ENCODE measurements at regions not wholly inside any gene's neighbourhood (a gene's known extent, or its start where the extent isn't known, plus 50 kb on each side); places are given as distances from the start of the nearest gene placed in this dataset.

DNA sequence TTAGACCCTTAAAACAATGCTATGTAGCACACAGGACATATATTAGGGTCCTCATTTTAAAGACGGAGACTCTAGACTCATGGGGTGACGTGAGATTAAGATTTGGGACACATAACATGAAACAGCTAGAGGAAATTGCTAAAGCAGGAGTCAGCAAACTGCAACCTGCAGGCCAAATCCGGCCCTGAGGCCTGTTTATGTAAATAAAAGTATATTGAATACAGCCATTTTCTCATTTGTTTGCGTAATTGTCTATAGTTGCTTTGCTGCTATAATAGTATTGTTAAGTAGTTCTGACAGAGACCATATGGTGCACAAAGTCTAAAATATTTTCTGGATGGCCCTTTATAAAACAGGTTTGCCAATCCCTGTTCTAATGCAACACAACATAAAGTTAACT lies 115.5 kb downstream of the TMCO5A start:
- no peaks in the 10 kb centered on the region for H3K9me3 ChIP-seq (ENCODE audit: control insufficient read depth, low read depth, low read length)
- no peaks in the 10 kb centered on the region for H3K36me3 ChIP-seq (ENCODE audit: control insufficient read depth, low read depth, low read length)
- no peaks in the 10 kb centered on the region for H3K4me1 ChIP-seq (ENCODE audit: control insufficient read depth, low read depth, low read length)
- H3K27me3 ChIP-seq (ENCODE audit: control insufficient read depth, insufficient read depth, low read length): no peaks in the 10 kb centered on the region
- no peak overlapping the region for H3K4me3 ChIP-seq (ENCODE audit: low read length)
- H3K9ac ChIP-seq (ENCODE audit: low read length): no peak overlapping the region
- H3K27ac ChIP-seq (ENCODE audit: low read length): no peak overlapping the region

DNA sequence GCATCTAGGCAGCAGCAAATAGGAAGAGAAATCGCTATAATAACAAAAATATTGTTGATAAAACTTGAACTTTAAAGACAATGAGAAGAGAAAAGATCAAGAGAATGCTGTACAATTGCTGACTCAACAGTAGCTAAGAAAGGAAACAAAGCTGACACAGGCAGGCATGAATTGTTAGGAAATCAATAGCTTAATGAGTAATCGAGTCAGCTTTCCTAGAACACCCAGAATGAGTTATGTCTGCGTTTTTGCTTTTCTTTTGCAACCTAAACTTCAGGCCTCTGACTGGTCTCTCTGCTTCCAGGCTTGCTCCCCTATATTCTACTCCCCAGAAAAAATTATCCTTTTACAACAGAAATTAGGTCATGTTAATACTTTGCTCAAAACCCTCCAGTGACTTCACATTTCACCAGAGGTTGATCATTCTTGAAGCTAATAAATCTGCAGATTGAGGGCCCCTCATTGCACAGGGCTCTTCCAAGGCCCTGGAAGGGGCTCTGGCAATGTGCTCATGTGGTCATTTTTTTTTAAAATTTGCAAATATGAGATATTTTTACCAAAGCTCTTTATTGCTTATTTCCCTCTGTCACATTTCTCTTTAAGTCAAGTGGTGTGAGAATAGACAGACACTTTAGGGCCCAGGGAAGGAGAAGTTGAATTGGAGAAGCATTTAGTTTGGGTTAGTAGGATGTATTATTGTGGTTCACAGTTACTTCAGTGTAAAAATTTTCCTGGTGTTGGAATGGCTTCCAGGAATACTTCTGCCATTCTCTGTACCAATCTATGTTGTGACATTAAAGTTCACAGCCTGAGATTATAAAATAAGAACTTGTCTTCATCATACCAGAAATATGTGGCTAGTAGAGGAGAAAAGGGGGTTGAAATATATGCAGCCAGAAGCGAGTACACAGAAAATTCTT lies 116.3 kb downstream of the TMCO5A start:
- Histone ChIP-seq H3K36me3 (ENCODE audit: control insufficient read depth, low read depth, low read length) (no peaks in the 10 kb centered on the region), H3K27me3 (ENCODE audit: control insufficient read depth, insufficient read depth, low read length) (no peaks in the 10 kb centered on the region), H3K4me1 (ENCODE audit: control insufficient read depth, low read depth, low read length) (no peaks in the 10 kb centered on the region), H3K9ac (ENCODE audit: low read length) (no peak overlapping the region), H3K4me3 (ENCODE audit: low read length) (no peak overlapping the region), H3K27ac (ENCODE audit: low read length) (no peak overlapping the region), H3K9me3 (ENCODE audit: control insufficient read depth, low read depth, low read length) (no peaks in the 10 kb centered on the region)

DNA sequence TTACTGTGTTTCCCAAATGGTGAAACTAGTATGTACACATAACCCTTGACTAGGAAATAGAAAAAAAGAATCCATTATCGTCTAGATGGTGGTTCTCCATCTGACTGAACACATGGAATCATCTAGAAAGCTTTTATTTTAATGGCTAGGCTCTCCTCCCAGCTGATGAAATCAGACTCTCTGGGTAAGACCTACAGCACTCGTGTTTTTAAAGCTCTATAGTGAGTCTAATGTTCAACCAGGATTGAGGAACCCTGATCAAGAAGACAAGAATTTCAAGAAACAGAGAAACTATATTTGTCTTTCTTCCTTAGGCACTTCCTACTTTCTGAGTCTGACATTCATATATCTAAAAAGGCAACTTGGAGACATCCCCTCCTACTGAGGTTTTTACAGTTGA lies 118.8 kb downstream of the TMCO5A start:
- Histone ChIP-seq H3K9ac (ENCODE audit: low read length) (no peak overlapping the region), H3K4me1 (ENCODE audit: control insufficient read depth, low read depth, low read length) (peaks cover 8% of the 10 kb centered on the region), H3K27me3 (ENCODE audit: control insufficient read depth, insufficient read depth, low read length) (no peaks in the 10 kb centered on the region), H3K36me3 (ENCODE audit: control insufficient read depth, low read depth, low read length) (no peaks in the 10 kb centered on the region), H3K4me3 (ENCODE audit: low read length) (no peak overlapping the region), H3K9me3 (ENCODE audit: control insufficient read depth, low read depth, low read length) (no peaks in the 10 kb centered on the region), H3K27ac (ENCODE audit: low read length) (no peak overlapping the region)

- Histone ChIP-seq H3K27me3 (ENCODE audit: control insufficient read depth, insufficient read depth, low read length) (no peaks in the 10 kb centered on the region), H3K9ac (ENCODE audit: low read length) (no peak overlapping the region), H3K4me1 (ENCODE audit: control insufficient read depth, low read depth, low read length) (peaks cover 9% of the 10 kb centered on the region), H3K36me3 (ENCODE audit: control insufficient read depth, low read depth, low read length) (no peaks in the 10 kb centered on the region), H3K9me3 (ENCODE audit: control insufficient read depth, low read depth, low read length) (no peaks in the 10 kb centered on the region), H3K4me3 (ENCODE audit: low read length) (no peak overlapping the region), H3K27ac (ENCODE audit: low read length) (no peak overlapping the region)
Measured at GRCh38 chr15:38053776-38054175, 119.3 kb downstream of the TMCO5A start.

DNA sequence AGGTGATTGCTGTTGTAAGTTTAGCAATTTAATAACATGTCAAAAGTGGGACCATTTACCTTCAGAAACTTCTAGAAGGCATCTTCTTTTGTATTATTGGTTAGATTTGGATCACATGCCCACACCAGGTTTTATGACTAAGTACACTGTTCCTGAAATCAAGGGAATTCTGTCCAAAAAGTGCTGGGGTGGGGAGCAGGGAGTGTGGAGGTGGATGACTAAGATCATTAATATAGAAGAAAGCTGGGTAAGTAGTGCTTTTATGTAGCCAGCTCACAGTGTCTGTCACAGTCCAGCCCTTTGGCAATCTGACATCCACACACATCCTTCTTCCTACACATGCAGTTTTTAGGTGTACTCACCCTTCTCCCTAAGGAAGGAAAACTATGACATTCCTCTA lies 120.0 kb downstream of the TMCO5A start:
- H3K27me3 ChIP-seq (ENCODE audit: control insufficient read depth, insufficient read depth, low read length): no peaks in the 10 kb centered on the region
- H3K9me3 ChIP-seq (ENCODE audit: control insufficient read depth, low read depth, low read length): no peaks in the 10 kb centered on the region
- no peak overlapping the region for H3K9ac ChIP-seq (ENCODE audit: low read length)
- peaks cover 16% of the 10 kb centered on the region for H3K4me1 ChIP-seq (ENCODE audit: control insufficient read depth, low read depth, low read length)
- no peaks in the 10 kb centered on the region for H3K36me3 ChIP-seq (ENCODE audit: control insufficient read depth, low read depth, low read length)
- H3K27ac ChIP-seq (ENCODE audit: low read length): no peak overlapping the region
- no peak overlapping the region for H3K4me3 ChIP-seq (ENCODE audit: low read length)

- peak overlapping the region; percentile 57 for H3K9ac ChIP-seq (ENCODE audit: low read length)
- H3K27ac ChIP-seq (ENCODE audit: low read length): peak overlapping the region; percentile 91
- H3K4me3 ChIP-seq (ENCODE audit: low read length): peak overlapping the region; percentile 35
- peaks cover 38% of the 10 kb centered on the region for H3K4me1 ChIP-seq (ENCODE audit: control insufficient read depth, low read depth, low read length)
- no peaks in the 10 kb centered on the region for H3K27me3 ChIP-seq (ENCODE audit: control insufficient read depth, insufficient read depth, low read length)
- no peaks in the 10 kb centered on the region for H3K9me3 ChIP-seq (ENCODE audit: control insufficient read depth, low read depth, low read length)
- no peaks in the 10 kb centered on the region for H3K36me3 ChIP-seq (ENCODE audit: control insufficient read depth, low read depth, low read length)
Measured at GRCh38 chr15:38058596-38059075, 124.2 kb downstream of the TMCO5A start.

DNA sequence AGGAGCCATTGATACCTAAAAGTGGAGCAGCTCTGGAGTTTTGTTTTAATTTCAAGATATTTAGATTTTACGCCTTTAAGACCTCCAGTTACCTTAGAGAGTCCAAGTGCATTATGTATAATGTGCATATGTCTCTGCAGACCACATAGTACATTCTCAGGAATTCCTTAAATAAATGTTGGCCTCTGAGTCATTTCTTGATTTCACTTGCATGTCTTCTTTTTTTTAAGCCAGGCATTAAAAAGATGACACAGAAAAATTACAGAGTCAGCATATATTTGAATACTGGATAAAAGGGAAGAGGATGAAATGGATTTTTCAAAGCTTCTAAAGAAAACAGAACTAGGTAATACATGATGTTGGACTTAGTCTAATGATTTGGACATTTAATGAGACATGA lies 125.2 kb downstream of the TMCO5A start:
- H3K27me3 ChIP-seq (ENCODE audit: control insufficient read depth, insufficient read depth, low read length): no peaks in the 10 kb centered on the region
- no peaks in the 10 kb centered on the region for H3K9me3 ChIP-seq (ENCODE audit: control insufficient read depth, low read depth, low read length)
- H3K4me3 ChIP-seq (ENCODE audit: low read length): no peak overlapping the region
- H3K4me1 ChIP-seq (ENCODE audit: control insufficient read depth, low read depth, low read length): peaks cover 38% of the 10 kb centered on the region
- H3K27ac ChIP-seq (ENCODE audit: low read length): no peak overlapping the region
- no peaks in the 10 kb centered on the region for H3K36me3 ChIP-seq (ENCODE audit: control insufficient read depth, low read depth, low read length)
- no peak overlapping the region for H3K9ac ChIP-seq (ENCODE audit: low read length)

GRCh38 chr15:38061856-38062649 lies 127.6 kb downstream of the TMCO5A start:
- H3K4me3 ChIP-seq (ENCODE audit: low read length): no peak overlapping the region
- no peak overlapping the region for H3K9ac ChIP-seq (ENCODE audit: low read length)
- H3K36me3 ChIP-seq (ENCODE audit: control insufficient read depth, low read depth, low read length): no peaks in the 10 kb centered on the region
- no peak overlapping the region for H3K27ac ChIP-seq (ENCODE audit: low read length)
- no peaks in the 10 kb centered on the region for H3K27me3 ChIP-seq (ENCODE audit: control insufficient read depth, insufficient read depth, low read length)
- H3K4me1 ChIP-seq (ENCODE audit: control insufficient read depth, low read depth, low read length): peaks cover 38% of the 10 kb centered on the region
- no peaks in the 10 kb centered on the region for H3K9me3 ChIP-seq (ENCODE audit: control insufficient read depth, low read depth, low read length)

DNA sequence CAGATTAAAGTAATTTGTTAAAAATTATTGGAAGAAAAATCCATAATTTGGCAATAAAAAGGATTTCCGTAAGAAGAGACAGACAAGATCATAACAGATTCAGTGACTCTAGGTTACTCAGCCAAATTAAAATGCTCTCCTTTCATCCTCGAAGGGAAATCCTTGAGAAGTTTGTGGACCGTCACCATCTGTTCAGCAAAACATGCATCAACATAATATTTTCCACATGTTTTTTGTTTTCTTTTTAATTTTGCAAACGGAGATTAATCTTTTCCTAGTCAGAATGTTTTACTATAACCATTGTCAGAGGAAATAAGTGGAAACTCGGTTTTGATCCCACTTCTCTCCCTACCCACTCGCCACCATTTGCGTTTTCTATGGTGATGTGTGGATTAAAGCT lies 128.3 kb downstream of the TMCO5A start:
- Histone ChIP-seq H3K36me3 (ENCODE audit: control insufficient read depth, low read depth, low read length) (no peaks in the 10 kb centered on the region), H3K27me3 (ENCODE audit: control insufficient read depth, insufficient read depth, low read length) (no peaks in the 10 kb centered on the region), H3K27ac (ENCODE audit: low read length) (no peak overlapping the region), H3K4me1 (ENCODE audit: control insufficient read depth, low read depth, low read length) (peaks cover 34% of the 10 kb centered on the region), H3K9ac (ENCODE audit: low read length) (no peak overlapping the region), H3K4me3 (ENCODE audit: low read length) (no peak overlapping the region), H3K9me3 (ENCODE audit: control insufficient read depth, low read depth, low read length) (no peaks in the 10 kb centered on the region)

GRCh38 chr15:38065721-38066345 lies 131.4 kb downstream of the TMCO5A start:
- H3K4me1 ChIP-seq (ENCODE audit: control insufficient read depth, low read depth, low read length): peaks cover 25% of the 10 kb centered on the region
- no peaks in the 10 kb centered on the region for H3K9me3 ChIP-seq (ENCODE audit: control insufficient read depth, low read depth, low read length)
- H3K4me3 ChIP-seq (ENCODE audit: low read length): no peak overlapping the region
- H3K9ac ChIP-seq (ENCODE audit: low read length): no peak overlapping the region
- H3K27me3 ChIP-seq (ENCODE audit: control insufficient read depth, insufficient read depth, low read length): peaks cover 20% of the 10 kb centered on the region
- H3K27ac ChIP-seq (ENCODE audit: low read length): no peak overlapping the region
- H3K36me3 ChIP-seq (ENCODE audit: control insufficient read depth, low read depth, low read length): no peaks in the 10 kb centered on the region

DNA sequence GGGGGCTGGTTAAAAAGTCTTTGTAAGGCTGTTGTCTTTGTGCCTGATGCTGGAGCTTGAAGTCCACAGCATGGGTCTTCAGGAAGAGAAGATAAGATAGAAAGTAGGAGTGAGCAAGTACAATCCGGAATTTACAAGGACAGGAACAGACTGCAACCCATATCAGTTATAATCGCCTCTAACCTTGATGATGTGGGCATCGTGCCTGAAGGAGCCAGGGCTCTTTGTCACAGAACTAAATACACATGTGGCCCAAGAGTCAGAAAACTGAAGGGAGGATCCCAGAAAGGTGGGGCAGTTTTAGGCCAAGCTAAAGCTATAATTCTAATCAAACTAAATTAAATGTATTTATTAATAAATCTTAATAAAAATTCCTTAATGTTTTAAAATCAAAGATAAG lies 132.2 kb downstream of the TMCO5A start:
- Histone ChIP-seq H3K9ac (ENCODE audit: low read length) (no peak overlapping the region), H3K27ac (ENCODE audit: low read length) (no peak overlapping the region), H3K4me3 (ENCODE audit: low read length) (no peak overlapping the region), H3K9me3 (ENCODE audit: control insufficient read depth, low read depth, low read length) (no peaks in the 10 kb centered on the region), H3K4me1 (ENCODE audit: control insufficient read depth, low read depth, low read length) (peaks cover 20% of the 10 kb centered on the region), H3K36me3 (ENCODE audit: control insufficient read depth, low read depth, low read length) (no peaks in the 10 kb centered on the region), H3K27me3 (ENCODE audit: control insufficient read depth, insufficient read depth, low read length) (peaks cover 27% of the 10 kb centered on the region)
